Activated CD8-positive, alpha-beta T cell treated with anti-CD3 and anti-CD28 coated beads, Interleukin-2, amount 10 ng/mL, durations not matched to agents 7 days and 5 days (primary cell): ENCODE measurements at regions not wholly inside any gene's neighbourhood (a gene's known extent, or its start where the extent isn't known, plus 50 kb on each side); places are given as distances from the start of the nearest gene placed in this dataset.

Source experiments
- ATAC-seq: fragments of 150-1000 bp; cut with Tn5 transposase; one replicate; pipeline ENCODE4 v1.10.0; 2021; ENCODE audit warnings: moderate library complexity
- CTCF ChIA-PET: fragments of 350-600 bp; sonication (Branson Sonifier 250); formaldehyde crosslinking; loops from one replicate; lab custom pipeline; 2021; ENCODE audit warnings: antibody characterized with exemption; lab: Charles Lee
- POLR2A ChIA-PET: fragments of 350-600 bp; sonication (Branson Sonifier 250); formaldehyde crosslinking; loops from one replicate; lab custom pipeline; 2021; ENCODE audit warnings: antibody characterized with exemption; lab: Charles Lee
- DNase-seq: peaks from one replicate; pipeline ENCODE4 v3.0.0-alpha.2; 2020
- H3K27ac Mint-ChIP-seq: one replicate; pipeline ENCODE4 v1.8.0; 2021; ENCODE audit warnings: mild to moderate bottlenecking, mixed read lengths
- H3K27me3 Mint-ChIP-seq: one replicate; pipeline ENCODE4 v1.8.0; 2021; ENCODE audit warnings: low read depth, mixed read lengths
- H3K36me3 Mint-ChIP-seq: one replicate; pipeline ENCODE4 v1.8.0; 2021; ENCODE audit warnings: low read depth, mixed read lengths
- H3K4me1 Mint-ChIP-seq: one replicate; pipeline ENCODE4 v1.8.0; 2021; ENCODE audit warnings: low read depth, mixed read lengths
- H3K4me3 Mint-ChIP-seq: one replicate; pipeline ENCODE4 v1.8.0; 2021; ENCODE audit warnings: mild to moderate bottlenecking, mixed read lengths
- H3K9me3 Mint-ChIP-seq: one replicate; pipeline ENCODE4 v1.8.0; 2022; ENCODE audit warnings: mixed read lengths; ENCODE audit not compliant: insufficient read depth

DNA sequence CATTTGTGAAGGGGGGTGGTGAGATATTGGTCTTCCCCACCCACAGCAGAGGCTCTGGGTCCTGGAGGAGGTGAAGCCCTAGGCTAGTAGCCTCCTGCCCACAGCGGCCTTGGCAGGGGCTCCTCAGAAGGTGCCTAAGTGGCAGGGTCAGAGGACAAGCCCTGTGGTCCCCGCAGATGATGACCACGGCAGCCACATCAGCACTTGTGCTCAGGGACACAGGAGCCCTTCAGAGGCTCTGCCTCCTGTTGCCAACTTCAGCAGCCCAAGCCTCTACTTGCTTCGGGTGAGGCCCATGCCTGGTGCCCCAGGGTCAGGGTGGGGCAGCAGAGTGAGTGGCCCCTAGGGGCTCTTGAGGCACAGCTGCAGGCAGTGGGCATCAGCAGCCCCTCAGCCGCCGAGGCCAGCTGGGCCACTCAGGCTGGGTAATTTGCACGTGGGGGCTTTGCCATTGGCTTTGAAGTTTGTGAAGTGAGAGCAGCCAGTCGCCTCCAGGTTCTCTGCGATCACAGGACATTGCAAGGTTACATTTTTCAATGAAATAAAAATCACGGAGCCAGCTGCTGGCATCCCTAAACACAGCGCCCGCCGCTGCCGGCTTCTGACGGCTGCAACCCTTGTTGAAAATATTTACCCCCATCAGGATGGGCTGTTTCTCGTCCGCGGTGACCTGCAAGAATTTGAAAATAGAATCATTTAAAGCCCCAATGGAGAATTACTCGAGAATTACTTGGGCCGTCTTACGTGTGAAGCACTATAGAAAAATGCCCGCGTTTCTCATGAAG is 108.5 kb downstream of the HMX1 start:
- H3K9me3 Mint-ChIP-seq, result no peaks in the 10 kb centered on the region
- ATAC-seq, result no peak
- POLR2A ChIA-PET, result no interaction called here

DNA sequence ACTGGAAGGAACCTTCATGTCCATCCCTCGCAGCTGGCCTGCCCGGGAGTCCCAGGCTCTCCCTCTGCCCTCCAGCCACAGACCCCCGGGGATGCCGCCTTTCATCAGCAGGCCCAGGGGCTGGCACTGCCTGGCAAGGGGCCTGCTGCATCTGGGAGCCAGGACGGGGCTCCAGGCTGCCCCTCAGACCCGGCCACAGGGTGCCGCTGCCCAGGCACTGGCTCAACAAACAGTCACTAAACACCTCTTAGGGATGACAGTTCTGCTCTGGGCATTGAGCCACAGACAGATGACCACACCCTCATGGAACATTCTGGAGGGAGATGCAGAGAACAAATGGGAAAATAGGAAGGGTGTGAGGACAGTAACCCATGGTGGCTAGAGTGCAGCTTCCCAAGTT is 109.3 kb downstream of the HMX1 start:
- no peaks in the 10 kb centered on the region for H3K36me3 Mint-ChIP-seq
- H3K4me3 Mint-ChIP-seq, result no peak overlapping the region
- CTCF ChIA-PET, result no interaction called here
- no peaks in the 10 kb centered on the region for H3K4me1 Mint-ChIP-seq
- POLR2A ChIA-PET, result no interaction called here
- no peaks in the 10 kb centered on the region for H3K27me3 Mint-ChIP-seq
- ATAC-seq, result no peak
- DNase-seq, result no peak
- no peaks in the 10 kb centered on the region for H3K9me3 Mint-ChIP-seq
- no peak overlapping the region for H3K27ac Mint-ChIP-seq

More for the DNA sequence above, 108.5 kb downstream of the HMX1 start:
- Mint-ChIP-seq H3K27ac (no peak overlapping the region), H3K36me3 (no peaks in the 10 kb centered on the region), H3K27me3 (no peaks in the 10 kb centered on the region), H3K4me1 (no peaks in the 10 kb centered on the region), H3K4me3 (no peak overlapping the region)
- CTCF ChIA-PET, result no interaction called here
- no peak for DNase-seq

DNA sequence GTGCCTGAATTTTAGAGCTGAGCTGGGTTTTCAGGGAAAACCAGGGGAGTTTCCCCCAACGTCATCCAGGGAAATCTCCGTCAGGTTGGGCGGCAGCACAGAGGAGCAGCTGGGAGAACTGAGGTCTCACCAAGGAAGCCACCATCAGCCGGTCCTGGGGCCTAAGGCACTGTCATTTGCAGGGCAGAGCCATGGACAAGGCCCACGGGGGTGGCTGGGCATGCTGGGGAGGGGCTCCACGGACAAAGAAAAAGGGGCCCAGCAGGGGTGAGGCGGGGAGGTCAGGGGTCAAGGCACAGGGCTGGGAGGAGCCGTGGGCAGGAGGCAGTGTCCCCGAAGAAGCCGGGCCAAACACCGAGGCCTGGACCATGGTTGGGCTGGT is 109.8 kb downstream of the HMX1 start:
- H3K36me3 Mint-ChIP-seq, result no peaks in the 10 kb centered on the region
- ATAC-seq, result no peak
- no peak overlapping the region for H3K4me3 Mint-ChIP-seq
- H3K9me3 Mint-ChIP-seq, result no peaks in the 10 kb centered on the region
- ChIA-PET POLR2A (no interaction called here), CTCF (no interaction called here)
- no peak overlapping the region for H3K27ac Mint-ChIP-seq
- no peaks in the 10 kb centered on the region for H3K27me3 Mint-ChIP-seq
- no peaks in the 10 kb centered on the region for H3K4me1 Mint-ChIP-seq
- no peak for DNase-seq

DNA sequence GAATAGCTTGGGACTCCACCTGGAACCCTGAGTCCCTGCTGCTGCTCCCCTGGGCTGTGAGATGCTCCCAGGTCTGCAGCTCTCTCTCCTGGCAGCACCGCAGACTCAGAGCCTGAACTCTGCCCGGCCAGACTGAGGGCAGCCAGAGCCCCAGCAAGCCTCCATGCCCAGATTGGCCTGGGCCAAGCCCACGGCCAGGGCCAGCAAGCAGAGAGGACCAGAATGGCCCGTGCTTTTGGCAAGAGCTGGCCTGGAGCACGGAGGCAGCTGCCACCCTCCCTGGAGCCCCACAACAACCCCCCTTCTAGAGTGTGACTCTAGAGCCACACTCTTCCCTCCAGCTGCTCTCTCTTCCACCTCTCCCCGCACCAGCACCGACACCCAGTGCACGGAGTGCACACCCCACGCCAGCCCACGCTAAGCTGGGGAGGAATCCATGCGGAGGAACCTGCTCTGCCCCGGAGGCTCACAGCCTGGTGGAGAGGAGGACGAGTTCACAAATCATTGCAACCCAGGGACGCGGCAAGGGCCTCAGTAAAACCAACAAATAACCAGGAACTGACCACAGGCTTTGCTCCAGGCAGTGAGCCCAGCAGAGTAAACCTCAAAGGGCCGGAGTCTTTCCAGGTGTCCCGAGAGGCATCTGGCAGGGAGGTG is 110.3 kb downstream of the HMX1 start:
- Mint-ChIP-seq H3K9me3 (no peaks in the 10 kb centered on the region), H3K27ac (no peak overlapping the region), H3K4me1 (no peaks in the 10 kb centered on the region), H3K27me3 (no peaks in the 10 kb centered on the region), H3K4me3 (no peak overlapping the region), H3K36me3 (no peaks in the 10 kb centered on the region)
- POLR2A ChIA-PET, result no interaction called here
- DNase-seq, result no peak
- CTCF ChIA-PET, result no interaction called here
- ATAC-seq, result no peak

DNA sequence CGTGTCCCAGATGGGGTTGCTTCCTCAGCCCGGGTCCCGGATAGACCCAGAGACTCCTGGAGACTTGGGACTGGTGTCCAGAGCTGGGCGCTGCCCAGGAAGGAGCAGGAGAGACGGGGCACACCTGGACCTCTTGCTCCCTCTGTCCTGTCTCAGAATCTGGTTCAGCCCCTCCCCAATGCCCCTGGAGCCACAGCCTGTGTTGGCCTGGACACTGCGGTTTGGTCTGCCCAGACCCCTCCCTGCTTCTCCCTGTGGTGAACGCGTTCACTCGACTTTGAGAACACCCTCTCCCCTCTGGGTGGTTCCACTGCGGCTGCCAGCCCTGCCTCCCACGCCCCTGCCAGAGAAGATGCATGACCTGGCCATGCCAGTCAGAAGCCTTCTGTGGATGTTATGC is 111.1 kb downstream of the HMX1 start:
- no peak for ATAC-seq
- POLR2A ChIA-PET, result no interaction called here
- CTCF ChIA-PET, result no interaction called here

DNA sequence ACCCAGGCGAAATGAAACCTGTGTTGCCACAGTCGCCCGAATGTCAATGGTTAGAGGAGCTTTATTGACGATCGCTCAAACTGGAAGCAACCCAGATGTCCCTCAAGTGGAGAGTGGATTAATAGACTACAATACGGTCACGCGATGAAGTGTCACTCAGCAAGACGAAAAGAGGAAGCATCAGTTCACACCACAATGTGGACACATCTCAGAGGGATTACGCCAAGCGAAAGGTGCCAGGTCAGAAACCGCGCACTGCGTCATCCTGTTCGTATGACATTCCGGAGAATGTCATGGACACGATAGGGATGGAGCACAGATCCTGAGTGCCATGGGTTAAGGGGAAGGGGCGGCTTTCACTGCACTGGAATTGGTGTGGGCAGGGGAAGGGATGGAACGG is 111.7 kb downstream of the HMX1 start:
- H3K27me3 Mint-ChIP-seq, result no peaks in the 10 kb centered on the region
- no peaks in the 10 kb centered on the region for H3K4me1 Mint-ChIP-seq
- no peak for DNase-seq
- H3K4me3 Mint-ChIP-seq, result no peak overlapping the region
- no peaks in the 10 kb centered on the region for H3K9me3 Mint-ChIP-seq
- ATAC-seq, result no peak
- H3K36me3 Mint-ChIP-seq, result no peaks in the 10 kb centered on the region
- ChIA-PET POLR2A (no interaction called here), CTCF (no interaction called here)
- no peak overlapping the region for H3K27ac Mint-ChIP-seq

More for the DNA sequence above, 111.1 kb downstream of the HMX1 start:
- no peaks in the 10 kb centered on the region for H3K36me3 Mint-ChIP-seq
- H3K9me3 Mint-ChIP-seq, result no peaks in the 10 kb centered on the region
- no peaks in the 10 kb centered on the region for H3K4me1 Mint-ChIP-seq
- H3K27ac Mint-ChIP-seq, result no peak overlapping the region
- DNase-seq, result no peak
- no peaks in the 10 kb centered on the region for H3K27me3 Mint-ChIP-seq
- no peak overlapping the region for H3K4me3 Mint-ChIP-seq

DNA sequence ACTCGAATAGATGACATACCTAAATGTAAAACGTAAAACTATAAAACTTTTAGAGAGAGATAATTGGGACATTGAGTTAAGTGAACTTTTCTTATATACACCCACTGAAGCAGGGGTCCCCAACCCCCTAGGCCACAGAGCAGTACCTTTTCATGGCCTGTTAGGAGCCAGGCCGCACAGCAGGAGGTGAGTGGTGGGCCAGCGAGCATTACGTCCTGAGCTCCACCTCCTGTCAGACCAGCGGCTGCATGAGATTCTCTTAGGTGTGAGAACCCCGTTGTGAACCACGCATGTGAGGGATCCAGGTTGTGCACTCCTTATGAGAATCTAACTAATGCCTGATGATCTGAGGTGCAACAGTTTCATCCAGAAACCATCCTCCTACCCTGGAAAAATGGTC is 114.8 kb downstream of the HMX1 start:
- no peaks in the 10 kb centered on the region for H3K9me3 Mint-ChIP-seq
- ChIA-PET POLR2A (no interaction called here), CTCF (no interaction called here)
- H3K27ac Mint-ChIP-seq, result no peak overlapping the region
- H3K4me1 Mint-ChIP-seq, result no peaks in the 10 kb centered on the region
- ATAC-seq (no peak), DNase-seq (no peak)
- H3K4me3 Mint-ChIP-seq, result no peak overlapping the region
- H3K27me3 Mint-ChIP-seq, result no peaks in the 10 kb centered on the region
- H3K36me3 Mint-ChIP-seq, result no peaks in the 10 kb centered on the region

DNA sequence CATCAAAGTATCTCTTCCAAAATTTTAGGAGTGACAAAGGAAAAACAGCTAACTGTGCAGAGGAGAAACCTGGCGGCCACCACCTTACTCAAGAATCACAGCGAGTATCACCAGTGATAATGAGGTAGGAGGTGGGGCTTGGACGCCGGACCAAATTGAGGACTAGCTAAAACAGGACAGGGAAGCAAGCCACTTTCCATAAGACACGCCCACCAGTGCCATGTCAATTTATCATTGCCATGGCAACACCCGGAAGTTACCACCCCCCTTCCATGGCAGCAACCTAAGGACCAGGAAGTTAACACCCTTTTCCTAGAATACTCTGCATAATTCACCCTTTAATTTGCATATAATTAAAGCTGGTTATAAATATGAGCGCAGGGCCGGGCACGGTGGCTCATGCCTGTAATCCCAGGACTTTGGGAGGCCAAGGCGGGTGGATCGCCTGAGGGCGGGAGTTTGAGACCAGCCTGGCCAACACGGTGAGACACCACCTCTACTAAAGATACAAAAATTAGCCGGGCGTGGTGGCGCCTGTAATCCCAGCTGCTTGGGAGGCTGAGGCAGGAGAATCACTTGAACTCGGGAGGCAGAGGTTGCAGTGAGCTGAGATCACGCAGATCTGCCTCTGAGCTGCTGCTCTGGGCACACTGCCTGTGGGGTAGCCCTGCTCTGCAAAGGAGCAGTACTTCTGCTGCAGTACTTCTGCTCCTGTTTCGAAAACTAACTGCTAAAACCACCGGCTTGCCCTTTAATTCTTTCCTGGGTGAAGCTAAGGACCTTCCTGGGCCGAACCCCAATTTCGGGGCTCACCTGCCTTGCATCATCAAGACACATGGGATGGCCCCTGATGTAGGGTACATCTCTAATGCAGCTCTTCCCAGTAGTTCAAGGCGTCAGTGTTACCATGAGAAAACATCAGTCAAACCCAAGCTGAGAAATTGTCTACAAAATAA is 116.7 kb downstream of the HMX1 start:
- H3K27ac Mint-ChIP-seq, result no peak overlapping the region
- H3K27me3 Mint-ChIP-seq, result no peaks in the 10 kb centered on the region
- POLR2A ChIA-PET, result no interaction called here
- H3K4me3 Mint-ChIP-seq, result no peak overlapping the region
- no peaks in the 10 kb centered on the region for H3K4me1 Mint-ChIP-seq
- H3K36me3 Mint-ChIP-seq, result no peaks in the 10 kb centered on the region
- no peak for DNase-seq
- H3K9me3 Mint-ChIP-seq, result no peaks in the 10 kb centered on the region
- ATAC-seq, result no peak
- CTCF ChIA-PET, result no interaction called here

DNA sequence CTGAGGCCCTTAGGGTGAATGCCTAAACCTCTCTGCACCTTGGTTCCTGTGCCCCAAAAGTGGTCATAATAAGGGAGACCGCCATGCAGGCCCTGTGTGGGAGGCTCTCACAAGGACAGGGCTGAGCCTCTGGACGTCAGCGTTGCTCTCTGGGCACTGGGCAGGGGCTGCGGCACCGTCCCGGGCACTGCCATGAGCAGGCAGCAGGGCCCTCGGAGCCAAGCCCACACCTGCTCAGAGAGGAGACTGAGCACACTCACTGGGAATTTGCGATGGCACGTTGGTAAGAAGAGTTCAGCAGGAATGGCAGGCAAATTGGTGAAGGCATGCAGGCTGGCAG is 123.4 kb downstream of the HMX1 start:
- ATAC-seq (no peak), DNase-seq (no peak)
- no peaks in the 10 kb centered on the region for H3K4me1 Mint-ChIP-seq
- ChIA-PET CTCF (no interaction called here), POLR2A (no interaction called here)
- H3K9me3 Mint-ChIP-seq, result no peaks in the 10 kb centered on the region
- no peak overlapping the region for H3K27ac Mint-ChIP-seq
- H3K4me3 Mint-ChIP-seq, result no peak overlapping the region
- H3K36me3 Mint-ChIP-seq, result no peaks in the 10 kb centered on the region
- no peaks in the 10 kb centered on the region for H3K27me3 Mint-ChIP-seq

DNA sequence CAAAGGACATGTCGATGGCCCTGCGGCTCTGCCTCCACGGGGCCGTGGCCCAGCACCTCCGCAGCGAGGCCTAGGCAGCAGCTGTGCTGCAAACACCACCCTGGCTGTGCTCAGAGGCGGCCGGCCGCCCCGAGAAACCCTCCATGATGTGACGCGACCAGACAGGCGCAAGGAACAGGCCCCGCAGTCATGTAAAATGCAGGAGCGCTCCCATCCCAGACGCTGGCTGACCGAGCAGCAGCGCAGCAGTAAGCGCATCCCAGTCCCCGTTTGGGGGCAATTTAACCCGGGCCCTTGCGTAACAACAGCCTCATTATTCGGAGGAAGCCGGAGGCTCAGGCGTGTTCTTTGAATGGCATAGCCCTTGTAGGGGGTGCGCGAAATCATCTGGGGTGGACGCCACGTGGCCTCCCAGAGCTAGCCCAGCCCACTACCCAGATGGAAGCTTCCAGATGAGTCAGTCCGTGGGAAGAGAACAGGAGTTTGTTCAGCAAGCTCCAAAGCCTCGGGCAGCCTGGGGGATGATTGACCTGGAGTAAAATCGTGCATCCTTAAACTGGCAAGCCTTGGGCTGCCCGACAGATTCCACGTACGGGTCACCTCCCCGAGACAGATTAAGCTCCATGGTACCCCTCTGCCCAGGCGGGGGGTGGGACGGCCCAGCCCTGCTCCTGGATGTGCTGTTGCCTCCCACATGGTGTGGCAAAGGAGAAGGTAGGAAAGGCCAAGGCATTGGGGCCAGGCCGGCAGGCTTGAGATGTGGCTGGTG is 124.0 kb downstream of the HMX1 start:
- Mint-ChIP-seq H3K27ac (no peak overlapping the region), H3K4me3 (no peak overlapping the region), H3K27me3 (no peaks in the 10 kb centered on the region), H3K4me1 (no peaks in the 10 kb centered on the region), H3K9me3 (no peaks in the 10 kb centered on the region), H3K36me3 (no peaks in the 10 kb centered on the region)
- ChIA-PET POLR2A (no interaction called here), CTCF (no interaction called here)
- DNase-seq, result no peak
- no peak for ATAC-seq

DNA sequence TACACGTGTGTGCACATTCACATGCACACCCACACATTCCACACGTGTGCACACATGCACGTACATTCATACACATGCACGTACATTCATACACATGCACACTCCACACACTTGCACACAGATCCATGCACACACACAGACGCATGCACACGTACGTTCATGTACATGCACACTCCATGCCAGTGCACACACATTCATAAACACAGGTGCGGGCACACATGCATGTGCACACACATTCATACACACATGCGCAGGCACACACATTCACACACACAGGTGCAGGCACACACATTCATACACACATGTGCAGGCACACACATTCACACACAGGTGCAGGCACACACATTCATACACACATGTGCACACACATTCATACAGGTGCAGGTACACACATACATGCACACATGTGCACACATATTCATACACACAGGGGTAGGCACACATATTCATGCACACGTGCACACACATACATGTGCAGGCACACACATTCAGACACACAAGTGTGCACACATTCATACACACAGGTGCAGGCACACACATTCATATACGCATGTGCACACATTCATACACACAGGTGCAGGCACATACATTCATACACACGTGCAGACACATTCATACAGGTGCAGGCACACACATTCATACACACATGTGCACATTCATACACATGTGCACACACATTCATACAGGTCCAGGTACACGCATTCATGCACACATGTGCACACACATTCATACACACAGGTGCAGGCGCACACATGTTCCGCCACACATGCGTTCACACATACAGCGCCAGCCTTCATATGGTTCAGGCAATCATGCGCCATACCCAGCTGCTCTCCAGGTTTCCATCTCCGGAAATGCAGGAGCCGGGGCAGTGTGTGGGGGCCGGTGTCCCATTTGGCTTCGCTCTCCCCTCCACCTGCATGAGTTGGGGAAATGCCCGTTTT is 124.8 kb downstream of the HMX1 start:
- Mint-ChIP-seq H3K27ac (no peak overlapping the region), H3K4me1 (no peaks in the 10 kb centered on the region), H3K36me3 (no peaks in the 10 kb centered on the region), H3K9me3 (no peaks in the 10 kb centered on the region), H3K4me3 (no peak overlapping the region), H3K27me3 (no peaks in the 10 kb centered on the region)
- no peak for DNase-seq
- ATAC-seq, result no peak
- ChIA-PET CTCF (no interaction called here), POLR2A (no interaction called here)
